ENCODE measurements at regions not wholly inside any gene's neighbourhood (a gene's known extent, or its start where the extent isn't known, plus 50 kb on each side); places are given as distances from the start of the nearest gene placed in this dataset.
"Not testable (repeated sequence)": the region's sequence is repeated elsewhere in the genome, so short reads cannot be mapped to it uniquely, and the experiment has no call there.

GRCh38 chr12:105423237-105423636 is 92.7 kb downstream of the C12orf75 start:
- no peak for DNase-seq

DNA sequence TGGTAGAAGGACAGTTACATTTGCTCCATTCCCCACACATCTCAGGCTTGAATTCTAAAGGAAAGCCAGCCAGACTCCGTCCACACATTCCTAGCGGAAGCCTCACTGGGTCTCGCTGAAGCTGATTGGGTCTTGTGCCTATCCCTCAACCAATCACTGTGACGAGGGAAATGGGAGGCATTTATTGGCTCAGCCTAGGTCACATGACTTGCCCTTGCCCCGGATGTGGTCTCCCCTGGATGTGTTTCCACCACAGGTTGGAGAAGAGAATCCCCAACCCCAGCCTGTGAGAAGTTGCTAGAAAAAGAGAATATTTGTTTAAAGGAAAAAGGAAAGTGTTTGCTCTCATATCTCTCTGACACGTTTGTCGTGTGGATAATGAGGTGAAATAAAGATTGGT is 93.4 kb downstream of the C12orf75 start:
- DNase-seq = no peak

DNA sequence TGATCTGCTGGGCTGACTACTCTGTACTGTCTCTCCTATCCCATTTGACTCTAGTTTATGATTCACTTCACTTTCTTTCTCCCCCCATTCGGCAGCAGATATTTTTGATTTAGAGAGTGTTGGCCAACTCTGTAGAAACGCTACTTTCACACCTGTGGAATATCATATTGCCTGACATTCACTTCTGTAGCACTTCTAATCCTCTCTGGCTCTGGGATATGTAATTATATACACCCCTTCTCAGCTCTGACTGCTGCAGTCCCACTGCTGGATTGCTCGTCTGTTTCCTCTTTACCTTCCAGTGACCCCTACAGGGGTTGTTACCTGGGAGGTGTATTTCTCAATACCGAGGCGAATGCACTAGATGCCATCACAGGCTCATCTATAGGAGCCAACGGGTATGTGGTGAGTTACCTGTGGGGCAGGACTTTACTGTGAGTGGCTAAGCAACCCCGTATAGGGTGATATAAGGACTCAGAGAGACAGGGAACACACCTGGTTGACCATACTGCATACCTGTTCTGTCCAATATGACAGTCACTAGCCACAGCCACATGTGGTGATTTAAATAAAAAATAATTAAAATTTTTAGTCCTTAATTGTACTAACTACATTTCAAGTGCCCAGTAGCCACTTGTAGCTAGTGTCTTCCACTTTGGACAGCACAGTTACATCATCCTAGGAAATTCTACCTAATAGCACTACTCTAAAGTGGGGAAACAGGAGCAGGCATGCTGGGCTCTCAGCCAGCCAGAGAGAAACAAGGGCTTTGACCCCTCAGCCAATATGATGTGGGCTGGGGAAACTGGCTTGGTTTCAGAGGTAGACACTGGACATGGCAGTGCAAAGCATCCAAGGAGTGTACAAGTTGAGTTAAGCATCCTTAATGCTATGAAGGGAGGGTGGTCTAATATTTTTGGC is 95.0 kb downstream of the C12orf75 start:
- no peak for DNase-seq

DNA sequence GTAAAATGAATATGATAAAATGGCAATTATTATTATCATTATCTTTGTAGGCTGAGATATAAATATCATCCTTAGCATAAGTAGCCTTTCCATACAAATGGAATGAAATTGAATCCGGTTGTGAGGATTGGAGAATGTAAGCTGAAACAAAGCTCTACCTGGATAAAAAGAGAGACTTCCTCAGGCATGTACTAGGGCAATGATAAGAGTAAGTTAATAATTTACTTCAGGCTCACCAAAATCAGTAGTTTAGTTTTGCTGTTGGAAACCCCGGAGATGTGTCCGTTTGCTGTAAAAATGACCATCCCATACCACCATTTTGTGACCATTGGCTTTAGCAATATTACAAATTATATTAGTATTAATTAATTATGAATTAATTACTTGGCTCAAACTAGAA is 96.3 kb downstream of the C12orf75 start:
- DNase-seq = no peak

GRCh38 chr12:105427883-105428282 is 97.4 kb downstream of the C12orf75 start:
- peak; percentile 41 for DNase-seq

DNA sequence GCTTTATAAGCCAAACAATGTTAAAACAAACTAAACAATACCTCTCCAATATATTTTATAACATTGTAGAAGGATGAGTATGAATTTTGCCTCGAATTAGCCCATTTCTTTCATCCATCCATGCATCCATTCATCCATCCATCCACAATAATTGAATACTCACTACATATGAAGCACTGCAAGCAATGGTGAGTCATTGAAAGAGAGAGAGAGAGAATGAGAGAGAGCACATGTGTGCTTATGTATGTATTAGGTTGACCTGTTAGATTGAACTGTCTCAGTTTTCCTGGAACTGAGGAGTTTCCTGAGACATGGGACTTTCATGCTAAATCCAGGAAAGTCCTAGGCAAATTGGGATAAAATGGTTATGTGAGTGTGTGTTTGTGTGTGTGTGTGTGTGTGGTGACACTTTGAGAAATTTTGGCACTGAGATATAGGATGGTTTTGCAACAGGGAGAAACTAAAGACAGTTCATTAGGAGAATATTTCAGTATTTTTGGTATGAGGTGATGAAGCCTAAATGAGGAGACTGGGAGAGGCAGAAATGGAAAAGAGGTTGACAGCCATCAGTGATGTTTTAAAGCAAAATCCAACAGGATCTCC is 98.4 kb downstream of the C12orf75 start:
- no peak for DNase-seq

DNA sequence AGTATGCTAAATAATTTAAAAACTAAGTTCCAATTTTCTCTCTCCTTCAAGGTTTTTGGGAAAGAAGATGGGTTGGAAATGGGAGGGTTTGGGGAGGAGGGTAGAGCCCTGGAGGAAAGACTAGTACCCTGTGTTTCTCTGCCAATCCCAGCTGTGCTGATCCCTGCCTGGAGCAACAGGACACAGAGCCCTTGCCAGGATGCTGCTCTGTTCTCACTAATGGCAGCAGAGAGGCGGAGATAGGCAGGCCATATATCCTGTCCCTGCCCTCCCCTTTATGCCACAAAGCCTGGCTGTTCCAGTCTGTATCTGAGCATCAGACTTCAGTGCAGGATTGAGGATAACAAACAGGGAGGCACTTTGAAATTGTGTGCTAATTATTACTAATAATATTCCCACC is 99.0 kb downstream of the C12orf75 start:
- no peak for DNase-seq

GRCh38 chr12:105431537-105432100 is 101.1 kb downstream of the C12orf75 start:
- no peak for DNase-seq

DNA sequence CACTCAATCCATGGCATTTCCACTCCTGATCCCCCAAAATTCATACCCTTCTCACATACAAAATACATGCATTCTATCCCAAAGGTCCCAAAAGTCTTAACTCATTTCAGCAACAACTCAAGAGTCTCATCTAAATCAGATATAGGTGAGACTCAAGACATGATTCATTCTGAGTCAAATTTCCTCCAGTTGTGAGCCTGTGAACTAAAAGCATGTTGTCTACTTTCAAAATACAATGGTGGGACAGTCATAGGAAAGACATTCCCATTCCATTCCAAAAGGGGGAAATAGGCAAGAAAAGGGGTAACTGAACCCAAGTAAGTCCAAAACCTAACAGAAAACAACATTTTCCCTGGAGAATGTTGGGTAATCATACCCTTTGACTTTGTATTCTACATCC is 103.3 kb downstream of the C12orf75 start:
- peak; percentile 78 for DNase-seq

DNA sequence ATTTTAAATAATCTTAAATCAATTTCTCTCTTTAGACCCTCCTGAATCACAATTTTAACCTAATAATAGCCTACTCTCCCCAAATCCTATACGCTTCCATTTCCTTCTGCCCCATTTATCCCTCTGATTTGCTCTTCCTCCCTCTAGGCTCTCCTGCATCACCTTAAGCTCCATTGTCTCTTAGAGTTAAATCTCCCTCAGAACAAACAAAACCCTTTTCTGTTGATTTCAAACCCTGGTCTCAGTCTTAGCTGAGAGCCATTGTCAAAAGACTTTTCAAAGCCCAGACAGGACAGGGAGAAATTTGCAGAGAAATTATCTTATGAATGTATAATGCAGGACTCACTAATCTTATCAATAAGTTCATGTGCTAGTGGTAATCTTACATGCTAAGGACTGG is 106.1 kb downstream of the C12orf75 start:
- DNase-seq = no peak

DNA sequence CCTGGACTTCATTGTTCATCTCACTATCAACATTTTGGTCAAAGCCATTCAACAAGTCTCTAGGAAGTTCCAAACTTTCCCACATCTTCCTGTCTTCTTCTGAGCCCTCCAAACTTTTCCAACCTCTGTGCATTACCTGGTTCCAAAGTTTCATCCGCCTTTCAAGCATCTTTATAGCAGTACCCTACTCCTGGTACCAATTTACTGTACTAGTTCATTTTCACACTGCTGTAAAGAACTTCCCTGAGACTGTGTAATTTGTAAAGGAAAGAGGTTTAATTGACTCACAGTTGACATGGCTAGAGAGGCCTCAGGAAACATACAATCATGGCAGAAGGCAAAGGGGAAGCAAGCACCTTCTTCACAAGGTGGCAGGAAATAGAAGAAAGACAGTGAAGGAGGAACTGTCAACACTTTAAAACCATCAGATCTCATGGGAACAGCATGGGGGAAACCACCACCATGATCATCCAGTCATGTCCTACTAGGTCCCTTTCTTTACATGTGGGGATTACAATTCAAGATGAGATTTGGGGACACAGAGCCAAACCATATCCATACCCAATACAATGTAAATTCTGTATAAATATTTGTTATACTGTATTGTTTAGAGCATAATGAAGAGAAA is 109.7 kb downstream of the C12orf75 start:
- DNase-seq = no peak

DNA sequence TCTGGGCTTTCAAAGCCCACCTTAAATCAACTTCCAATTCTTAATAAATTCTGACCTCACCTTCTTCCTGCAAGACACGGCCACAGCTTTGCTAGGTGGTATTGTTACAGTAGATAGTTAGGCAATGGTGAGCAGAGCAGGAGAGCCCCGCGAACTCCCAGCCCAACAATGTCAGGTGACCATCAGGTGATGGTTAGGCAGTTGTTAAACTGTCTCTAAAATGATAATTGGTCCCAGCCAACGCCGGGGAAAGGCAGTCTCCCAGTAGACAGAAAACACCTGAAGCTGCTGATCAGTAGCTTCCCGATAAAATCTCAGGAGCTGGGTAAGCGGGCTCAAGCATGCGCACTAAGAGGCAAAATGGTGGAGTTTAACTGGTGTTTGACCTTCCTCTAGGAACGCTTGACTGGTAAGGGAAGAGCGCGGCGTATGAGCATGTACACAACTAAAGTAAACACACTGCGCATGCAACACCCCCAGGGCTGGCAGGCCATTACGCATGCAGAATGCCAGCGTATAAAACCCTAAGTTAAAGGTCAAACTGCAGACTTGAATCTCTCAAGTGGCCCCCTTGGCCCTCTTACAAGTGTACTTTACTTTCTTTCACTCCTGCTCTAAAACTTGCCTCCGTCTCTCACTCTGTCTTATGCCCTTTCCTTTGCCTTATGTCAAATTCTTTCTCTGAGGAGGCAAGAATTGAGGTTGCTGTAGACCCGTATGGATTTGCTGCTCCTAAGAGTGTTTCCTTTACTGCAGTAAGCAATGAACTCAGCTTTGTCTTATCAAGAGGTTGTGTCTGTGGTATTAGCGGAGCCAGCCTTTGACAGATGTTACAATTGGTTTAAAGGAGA is 113.5 kb downstream of the C12orf75 start:
- DNase-seq = no peak

GRCh38 chr12:105444653-105445102 is 114.2 kb downstream of the C12orf75 start:
- DNase-seq = no peak

GRCh38 chr12:105445249-105445648 is 114.8 kb downstream of the C12orf75 start:
- no peak for DNase-seq

GRCh38 chr12:105445649-105446048 is 115.2 kb downstream of the C12orf75 start:
- DNase-seq = no peak

GRCh38 chr12:105446460-105446859 is 116.0 kb downstream of the C12orf75 start:
- not testable (repeated sequence) for DNase-seq

DNA sequence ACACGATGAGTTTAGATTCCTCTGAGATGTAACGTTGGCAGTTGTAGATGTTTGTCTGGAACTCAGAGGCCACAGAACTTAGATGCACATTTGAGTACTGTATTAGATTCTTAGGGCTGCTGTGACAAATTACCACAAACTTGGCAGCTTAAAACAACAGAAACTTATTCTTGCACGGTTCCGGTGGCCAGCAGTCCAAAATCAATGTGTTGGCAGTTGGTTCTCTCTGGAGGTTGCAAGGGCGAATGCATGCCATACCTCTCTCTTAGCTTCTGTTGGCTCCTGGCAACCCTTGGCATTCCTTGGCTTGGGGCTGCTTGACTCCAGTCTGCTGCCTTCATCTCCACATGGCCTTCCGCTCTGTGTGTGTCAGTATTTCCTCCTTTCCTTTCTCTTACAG is 118.9 kb downstream of the C12orf75 start:
- no peak for DNase-seq

GRCh38 chr12:105451211-105451610 is 120.7 kb downstream of the C12orf75 start:
- peak; percentile 50 for DNase-seq

- DNase-seq = no peak
These were observed 121.3 kb downstream of the C12orf75 start for GRCh38 chr12:105451798-105452197.

DNA sequence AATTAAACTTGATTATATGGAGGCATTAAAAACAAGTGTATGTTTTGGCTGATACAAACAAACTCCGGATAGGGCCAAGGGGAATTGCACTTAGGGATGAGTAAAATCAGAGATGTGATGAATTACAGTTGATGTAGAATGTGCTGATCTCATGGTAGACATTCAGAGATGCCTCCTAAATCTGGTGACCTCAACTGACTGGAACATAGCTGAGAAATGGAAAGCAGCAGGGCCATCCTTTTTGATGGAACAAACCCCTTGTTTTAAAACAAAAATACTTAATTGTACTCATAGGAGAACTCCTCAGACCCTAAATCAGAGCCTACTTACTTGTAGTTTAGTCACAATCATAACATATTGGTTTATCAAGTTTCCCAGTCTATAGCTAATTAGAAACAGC is 122.8 kb downstream of the C12orf75 start:
- DNase-seq = peak; percentile 11

- no peak for DNase-seq
These were observed 124.2 kb downstream of the C12orf75 start for GRCh38 chr12:105454688-105455087.

GRCh38 chr12:105455261-105455660 is 124.8 kb downstream of the C12orf75 start:
- DNase-seq = no peak

GRCh38 chr12:105457026-105457425 is 126.5 kb downstream of the C12orf75 start:
- no peak for DNase-seq
